HG03354 (cell line): ENCODE measurements at regions not wholly inside any gene's neighbourhood (a gene's known extent, or its start where the extent isn't known, plus 50 kb on each side); places are given as distances from the start of the nearest gene placed in this dataset.
A peak's percentile ranks its signal among the peaks of the same experiment; 100 is the strongest.

Experiments used
- ATAC-seq: cut with Tn5 transposase; IDR thresholded peaks from one replicate; pipeline ENCODE4 v1.9.1; 2021; ENCODE audit warnings: mild to moderate bottlenecking; ENCODE audit not compliant: unreplicated experiment, poor library complexity, severe bottlenecking

DNA sequence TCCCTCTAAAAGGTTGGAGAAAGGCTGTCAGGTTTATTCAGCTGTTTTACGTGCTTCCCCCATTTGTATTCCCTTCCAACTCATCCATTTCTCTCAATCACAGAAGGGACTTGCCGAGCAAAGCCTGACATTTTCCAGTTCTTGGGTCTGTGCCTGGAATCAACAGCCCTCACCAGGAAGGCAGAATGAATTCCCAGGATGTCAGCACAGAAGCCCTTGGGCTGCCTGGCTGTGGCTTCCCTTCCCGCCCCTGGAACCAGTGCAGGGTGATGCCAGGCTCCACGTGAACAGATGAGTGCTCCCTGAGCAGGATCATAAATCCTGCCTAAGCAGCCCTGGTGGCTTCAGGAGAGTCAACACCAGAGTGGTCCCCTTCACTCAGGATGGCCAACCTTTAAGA lies 86.1 kb upstream of the CD83 start:
- ATAC-seq = no peak

DNA sequence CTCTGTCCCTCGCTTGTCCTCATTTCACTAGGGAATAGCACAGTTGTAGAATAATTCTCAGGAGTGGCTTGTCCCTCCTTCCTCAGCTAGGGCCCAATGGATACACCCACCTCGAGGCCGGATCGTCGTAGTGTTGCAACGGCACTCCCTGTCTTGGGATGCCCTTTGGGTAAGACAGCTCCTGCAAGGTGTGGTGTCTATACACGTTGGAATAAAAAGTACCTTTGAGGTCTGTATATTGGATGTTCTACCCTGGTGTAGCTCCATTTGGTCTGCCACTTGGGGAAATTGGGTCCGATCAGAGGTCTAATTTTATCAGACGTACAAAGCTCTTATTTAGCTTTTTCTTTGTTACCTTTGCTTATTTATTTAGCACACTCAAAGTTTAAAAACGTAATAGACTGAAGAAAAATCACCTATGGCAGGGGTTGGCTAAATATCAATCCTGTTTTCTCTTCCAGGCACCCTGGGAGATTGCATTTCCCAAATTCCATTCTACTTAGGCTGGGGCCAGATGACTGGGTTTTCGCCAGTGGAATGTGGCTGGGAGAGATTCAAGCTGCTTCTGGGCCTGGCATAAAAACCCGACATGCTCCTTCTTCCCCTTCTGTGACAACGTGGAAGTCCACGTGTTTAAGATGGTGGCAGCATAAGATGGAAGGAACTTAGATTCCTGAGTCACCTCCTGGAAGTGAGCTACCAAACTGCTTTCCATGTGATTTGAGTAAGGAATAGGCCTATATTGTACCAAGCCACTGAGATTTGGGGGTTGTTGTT lies 82.3 kb upstream of the CD83 start:
- no peak for ATAC-seq

DNA sequence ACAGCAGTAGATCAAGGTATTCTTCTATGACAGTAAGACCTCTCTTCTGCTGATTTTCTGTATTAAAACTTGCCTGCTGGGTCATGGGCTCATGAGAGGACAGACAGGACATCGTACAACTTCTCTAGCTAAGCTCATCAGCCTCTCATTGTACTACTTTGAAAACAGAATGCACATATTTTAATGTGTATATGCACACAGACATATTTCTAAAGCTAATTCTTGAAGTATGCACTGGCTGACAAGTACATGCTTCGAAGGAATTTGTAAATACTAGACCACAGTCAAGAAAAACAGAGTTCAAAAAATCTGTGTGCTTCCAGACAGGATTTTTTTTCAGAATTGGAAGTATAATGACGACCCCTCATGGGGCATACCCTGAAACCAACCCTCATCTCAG lies 81.7 kb upstream of the CD83 start:
- ATAC-seq = no peak

DNA sequence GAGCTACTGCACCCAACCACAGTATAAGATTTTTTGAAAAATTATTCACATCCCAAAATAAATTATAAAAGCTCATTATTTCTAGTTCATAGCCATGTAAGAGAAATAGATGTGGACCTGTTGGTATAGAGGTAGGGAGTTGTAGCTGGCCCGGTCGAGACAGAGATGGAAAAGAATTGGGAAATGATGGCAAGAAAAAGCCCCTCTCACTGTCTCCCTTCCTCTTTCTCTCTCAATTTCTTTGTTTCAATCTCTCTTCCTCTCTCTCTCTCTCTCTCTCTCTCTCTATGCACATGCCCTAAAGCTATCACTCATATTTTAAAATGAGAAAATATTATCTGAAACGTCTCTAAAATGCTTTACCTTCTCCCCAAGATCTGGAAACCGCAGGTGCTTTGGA lies 80.7 kb upstream of the CD83 start:
- no peak for ATAC-seq

DNA sequence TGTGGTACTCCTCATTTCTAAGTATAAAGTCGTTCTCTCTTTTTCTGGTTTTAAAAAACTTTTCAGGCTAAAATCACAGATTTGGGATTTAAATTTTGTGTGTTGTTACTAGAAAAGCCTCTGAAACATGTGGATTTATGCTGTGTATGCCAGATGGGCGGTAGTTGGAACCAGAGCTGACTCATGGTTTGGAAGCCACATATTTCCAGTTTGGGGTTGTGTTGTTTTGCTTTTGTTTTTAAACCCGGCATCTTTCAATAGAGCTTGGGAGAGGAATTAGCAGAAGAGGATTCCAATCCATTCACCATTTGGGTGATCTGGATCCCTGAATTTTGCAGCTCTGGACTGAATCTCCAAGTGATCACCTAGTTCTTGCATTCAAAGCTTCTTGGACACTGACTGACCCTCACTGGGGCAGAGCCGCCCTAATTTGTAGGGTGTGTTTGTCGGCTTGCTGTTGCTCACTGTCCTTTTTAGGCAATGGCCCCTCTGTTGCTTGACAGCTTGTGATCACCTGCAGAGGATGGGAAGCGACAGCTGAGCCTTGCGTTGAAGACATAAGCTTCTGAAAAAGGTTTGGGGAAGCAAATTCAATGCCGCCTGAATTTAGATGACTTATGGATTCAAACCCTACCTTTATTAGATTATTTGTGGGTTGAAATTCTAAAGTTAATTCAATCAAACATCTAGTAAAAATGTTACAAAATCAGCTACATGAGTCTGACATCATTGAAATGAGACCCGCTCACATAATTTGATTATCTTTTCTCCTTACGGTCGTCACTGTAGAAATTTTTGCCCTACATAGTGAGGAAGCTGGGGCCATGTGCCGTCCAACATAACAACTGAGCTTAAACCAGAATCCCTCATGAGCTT lies 79.9 kb upstream of the CD83 start:
- no peak for ATAC-seq

DNA sequence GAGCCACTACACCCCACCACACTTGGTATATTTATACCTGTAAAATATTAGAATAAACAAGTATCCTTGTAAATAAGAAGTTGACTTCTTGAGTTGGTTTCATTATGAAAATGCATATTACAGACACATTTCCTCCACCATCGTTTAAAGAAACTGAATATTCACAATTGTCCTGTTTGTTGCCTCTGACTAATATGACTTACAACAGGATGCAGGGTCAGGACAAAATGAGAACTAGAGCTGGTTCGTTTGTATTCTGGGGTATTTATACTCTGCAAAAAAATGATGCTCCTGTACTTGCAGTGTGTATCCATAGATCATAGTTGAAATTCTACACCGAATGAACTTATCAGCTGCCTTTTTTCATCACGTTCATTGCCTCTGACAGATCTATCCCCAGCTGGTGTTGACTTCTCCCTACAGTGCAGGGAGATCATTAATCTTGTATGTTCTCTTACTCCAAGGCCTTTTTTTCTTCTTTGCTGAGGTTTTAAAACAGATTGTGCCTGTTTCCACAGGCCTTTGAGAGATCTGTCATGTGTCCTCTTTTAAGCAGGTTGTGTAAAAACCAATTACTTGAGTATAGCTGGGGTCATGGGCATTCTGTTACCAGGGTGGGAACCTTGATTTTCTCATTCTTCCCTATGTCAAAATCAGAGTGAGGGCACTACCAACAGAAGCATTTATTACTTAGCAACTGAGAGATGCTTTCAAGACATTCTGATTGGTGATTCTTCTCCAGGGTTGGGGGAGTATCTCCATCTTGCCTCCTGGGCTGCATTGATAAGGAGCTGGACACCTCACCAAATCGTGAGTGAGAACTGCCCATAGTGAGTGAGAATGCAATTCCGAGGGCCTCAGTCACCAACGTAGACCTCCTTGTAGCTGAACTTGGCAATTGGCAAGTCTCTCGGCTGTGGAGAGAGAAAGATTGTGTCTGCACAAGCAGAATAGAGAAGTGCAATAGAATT lies 78.8 kb upstream of the CD83 start:
- no peak for ATAC-seq

DNA sequence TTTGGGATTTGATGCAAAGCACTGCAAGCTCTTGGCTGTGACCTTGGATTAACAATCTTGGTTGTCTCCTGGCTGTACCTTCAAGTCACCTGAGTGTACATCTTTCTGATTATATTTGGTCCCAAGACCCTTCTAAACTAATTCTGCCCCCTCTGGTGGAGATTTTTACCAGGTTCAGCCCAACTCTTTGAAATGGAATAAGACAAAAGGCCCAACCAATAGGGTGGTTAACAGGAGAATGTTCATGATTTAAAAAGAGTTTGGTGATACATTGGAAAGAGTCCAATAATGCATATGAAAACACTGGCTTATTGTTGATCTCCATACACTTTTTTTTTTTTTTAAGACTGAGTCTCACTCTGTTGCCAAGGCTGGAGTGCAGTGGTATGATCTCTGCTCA lies 77.5 kb upstream of the CD83 start:
- no peak for ATAC-seq

DNA sequence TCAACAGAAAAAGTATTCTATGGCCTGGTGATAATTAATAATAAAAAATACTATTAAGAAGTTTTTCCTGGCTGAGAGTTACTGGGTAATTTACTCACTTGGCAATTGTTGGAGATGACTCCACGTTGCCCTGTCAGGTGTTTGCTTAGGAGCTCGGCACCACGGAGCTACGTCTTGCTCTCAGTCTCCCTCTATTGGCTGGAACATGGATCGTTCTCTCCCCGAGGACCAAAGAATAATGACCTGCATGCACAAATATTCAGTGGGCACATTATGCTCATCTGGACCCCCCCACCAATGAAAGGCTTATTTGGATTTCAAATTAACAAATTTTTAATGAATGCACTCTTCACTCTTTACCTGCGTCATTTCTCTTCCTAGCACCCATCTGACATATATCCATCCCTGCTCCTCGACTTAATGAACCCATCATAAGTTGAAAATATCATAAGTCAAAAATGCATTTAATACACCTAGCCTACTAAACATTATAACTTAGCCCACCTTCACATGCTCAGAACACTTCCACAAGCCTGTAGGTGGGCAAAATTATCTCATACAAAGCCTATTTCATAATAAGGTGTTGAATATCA lies 71.0 kb upstream of the CD83 start:
- ATAC-seq = peak; percentile 54

DNA sequence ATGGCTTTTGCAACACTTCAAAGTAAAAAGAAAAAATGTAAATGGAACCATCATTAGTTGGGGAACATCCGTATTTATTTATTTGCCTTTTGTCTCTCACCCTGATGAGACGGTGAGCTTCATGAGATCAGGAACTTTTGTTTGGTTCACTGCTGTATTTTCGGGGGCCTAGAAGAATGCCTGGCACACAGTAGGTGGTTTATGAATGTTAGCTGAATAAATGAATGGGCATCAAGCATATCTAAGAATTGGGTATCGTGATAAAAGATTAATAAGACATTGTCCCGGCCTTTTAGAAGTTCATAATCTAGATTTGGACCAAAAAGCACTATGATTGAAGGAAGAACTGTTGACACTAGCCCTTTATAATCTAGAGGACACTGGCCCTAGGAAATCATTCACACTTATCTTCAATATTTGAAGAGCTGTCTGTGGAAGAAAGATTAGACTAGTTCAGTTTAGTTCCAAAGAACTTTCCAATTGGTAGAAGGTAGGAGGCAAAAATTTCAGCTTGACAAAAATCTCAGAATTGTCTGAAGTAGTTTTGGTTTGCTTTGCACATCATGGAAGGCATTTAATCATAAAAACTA lies 70.3 kb upstream of the CD83 start:
- ATAC-seq = no peak

DNA sequence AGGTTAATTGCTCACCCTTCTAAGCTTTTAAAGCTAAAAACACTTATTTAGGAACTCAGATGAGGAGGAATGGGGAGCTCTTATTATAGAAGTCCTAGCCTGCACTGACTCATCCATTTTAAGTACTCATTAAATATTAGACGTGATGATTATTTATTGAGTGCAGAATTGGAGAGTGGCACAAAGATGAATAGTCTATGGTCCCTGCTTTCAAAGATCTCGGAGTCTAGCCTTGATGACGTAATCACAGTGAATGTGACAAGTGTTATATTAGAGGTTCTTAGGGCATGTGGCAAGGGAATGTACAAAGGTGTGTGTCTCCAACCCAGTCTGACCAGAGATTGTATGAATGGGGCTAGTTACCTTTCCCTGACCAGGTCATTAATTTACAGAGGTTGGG lies 68.7 kb upstream of the CD83 start:
- no peak for ATAC-seq

DNA sequence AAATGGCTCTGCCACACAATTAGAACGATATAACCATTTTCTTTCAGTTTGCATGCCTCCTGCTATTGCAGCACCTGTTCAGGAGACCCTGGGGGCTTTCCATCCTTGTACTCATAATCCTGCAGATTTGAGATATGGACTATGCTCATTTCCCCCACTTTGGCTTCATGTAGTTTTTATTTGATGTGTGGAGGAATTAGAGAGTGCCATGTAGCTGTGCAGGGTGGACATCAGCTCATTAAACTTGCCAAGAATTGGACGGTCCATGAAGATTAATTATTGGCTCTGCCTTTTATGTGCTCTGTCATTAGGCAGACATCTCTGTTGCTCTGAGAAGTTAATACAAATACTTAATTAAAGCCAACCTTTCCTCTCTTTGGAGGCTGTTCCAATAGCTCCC lies 66.2 kb upstream of the CD83 start:
- no peak for ATAC-seq

DNA sequence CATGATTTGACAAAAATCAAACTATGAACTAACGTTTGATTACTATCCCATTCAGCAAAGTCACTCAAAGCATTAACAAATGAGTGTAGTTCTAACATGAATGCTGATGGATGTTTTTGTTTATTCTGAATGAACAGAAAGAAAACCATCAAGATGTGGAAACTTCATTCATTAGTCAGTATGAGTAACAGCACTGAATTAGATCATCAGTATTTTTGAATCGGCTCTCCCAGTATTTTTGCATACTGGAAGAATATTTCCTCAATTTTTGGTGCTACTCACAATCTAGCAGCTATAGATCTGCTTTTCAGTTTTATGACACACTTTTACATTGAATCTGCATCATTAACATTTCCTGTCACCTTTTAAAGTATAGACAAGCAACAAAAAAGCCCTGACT lies 63.8 kb upstream of the CD83 start:
- ATAC-seq = no peak

DNA sequence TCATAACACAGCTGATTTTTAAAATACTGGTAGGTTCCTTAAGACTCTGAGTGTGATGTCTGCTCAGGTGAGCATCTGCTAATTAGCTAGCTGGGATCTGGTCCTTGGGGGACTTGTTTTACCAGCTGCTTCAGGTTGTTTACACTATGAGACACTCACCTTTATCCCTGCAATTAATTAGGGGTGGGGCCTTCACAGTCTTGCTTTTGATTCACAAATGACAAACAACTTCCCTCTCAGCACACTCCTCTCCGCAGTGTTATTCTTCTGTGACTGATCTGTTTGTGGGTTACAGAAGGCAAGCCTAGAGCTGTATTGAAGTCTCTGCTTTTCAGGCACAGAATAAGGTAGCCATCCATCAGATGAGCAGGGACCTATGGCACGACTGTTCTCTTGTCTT lies 62.0 kb upstream of the CD83 start:
- no peak for ATAC-seq

DNA sequence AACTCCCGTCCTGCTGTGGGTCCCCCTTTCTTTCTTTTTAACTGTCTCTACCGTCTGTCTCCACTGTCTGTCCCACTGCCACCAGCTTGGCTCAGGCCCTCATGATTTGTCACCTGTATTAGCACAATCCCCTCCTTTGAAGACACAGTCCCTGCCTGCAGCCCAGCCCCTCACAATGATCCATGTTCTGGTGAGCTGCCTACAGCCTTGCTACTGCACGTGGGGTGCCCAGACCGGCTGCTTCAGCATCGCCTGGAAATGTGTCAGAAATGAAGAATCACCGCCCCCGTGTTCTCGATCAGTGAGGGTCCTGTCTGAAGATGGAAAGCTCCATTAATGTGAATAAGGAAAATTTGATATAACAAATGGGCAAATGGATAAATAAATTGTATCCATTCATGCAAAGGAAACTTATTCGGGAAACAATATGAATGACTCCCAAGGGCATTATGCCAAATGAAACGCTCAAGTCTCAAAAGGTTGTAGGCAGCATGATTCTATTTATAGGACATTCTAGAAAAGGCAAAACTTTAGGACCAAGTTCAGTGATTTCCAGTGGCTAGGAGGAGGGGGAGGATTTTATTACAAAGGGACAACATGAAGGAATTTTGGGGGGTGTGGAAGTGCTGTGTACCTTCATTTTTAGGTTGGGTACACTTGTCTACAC lies 59.4 kb upstream of the CD83 start:
- ATAC-seq = no peak

DNA sequence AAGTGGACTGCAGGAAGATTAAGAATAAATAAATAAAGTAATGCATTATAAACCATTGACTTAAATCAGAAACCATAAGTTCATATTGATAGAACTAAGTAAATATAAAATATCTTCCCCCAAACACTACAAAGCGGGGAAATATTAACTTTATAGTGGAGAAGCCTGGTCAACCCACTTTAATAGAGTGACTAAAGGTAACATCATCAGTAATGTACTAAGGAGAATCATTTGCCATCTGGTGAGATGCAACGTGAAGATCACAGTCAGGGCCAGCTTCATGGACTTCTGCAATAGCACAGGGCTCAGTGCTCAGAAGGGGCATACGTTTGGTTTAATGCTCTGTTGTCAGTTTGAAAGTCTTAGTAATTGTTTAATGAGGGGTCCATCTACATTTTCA lies 58.8 kb upstream of the CD83 start:
- no peak for ATAC-seq

DNA sequence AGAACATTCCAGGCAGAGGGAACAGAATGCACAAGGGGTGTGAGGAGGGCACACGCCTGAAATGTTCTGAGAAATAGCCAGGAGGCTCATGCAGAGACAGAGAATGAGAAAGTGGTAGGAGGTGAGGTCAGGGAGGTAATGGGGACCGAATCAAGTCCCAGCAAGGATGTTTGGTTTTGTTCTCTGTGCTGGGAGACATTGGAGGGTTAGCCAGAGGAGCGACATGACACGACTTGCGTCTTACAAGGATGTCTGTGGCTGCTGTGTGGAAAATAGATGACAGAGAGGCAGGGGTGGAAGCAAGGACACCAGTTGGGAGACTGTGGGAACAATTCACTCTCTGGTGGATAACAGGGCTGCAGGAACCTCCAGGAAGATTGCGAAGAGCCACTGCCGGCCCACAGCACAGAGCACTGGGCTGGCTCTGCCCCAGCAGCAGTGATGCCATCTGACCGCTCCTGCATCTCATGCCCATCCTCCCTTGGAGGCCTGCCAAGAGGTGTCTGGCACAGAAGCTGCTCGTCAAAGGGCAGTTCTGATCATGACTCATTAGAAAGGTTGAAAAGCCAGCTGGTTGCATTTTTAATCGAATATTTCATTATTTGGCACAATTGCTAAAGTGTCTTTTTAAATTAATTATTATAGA lies 57.7 kb upstream of the CD83 start:
- no peak for ATAC-seq

DNA sequence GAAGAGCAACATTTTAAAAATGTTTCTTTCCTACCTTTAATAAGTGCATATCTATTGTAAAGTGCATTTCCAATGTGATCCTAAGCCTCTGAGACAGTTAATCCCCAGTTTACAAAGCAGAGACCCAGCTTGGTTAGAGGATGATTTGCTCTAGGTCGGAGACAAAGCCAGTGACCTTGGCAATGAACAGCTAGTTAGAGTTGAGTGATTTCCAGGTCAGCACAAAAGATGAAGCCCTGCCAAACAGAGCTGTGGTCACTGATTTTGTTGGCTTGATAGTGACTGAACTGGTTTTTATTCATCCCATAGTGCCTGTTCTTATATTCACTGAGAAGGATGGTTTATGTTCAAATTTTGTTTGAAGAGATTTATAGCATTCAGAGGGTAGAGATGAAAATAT lies 56.6 kb upstream of the CD83 start:
- no peak for ATAC-seq

DNA sequence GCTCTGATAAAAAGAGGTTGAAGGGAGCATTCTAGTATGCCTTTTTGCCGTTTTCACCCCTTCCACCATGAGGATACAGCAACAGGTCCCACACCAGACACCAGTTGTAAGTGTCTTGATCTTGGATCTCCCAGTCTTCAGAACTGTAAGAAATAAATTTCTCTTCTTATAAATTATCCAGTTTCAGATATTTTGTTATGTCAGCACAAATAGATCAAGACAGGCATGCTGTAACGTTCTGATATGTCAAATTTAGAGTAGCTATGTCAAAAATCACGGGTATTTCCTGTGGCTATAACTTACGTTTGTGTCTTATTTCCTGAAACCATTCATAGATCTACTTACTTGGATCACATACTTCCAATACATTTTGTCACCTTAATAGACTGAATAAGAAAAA lies 55.9 kb upstream of the CD83 start:
- no peak for ATAC-seq
